Caki2 (cell line): ENCODE measurements at regions not wholly inside any gene's neighbourhood (a gene's known extent, or its start where the extent isn't known, plus 50 kb on each side); places are given as distances from the start of the nearest gene placed in this dataset.

Experiments used
- DNase-seq: peaks from one replicate; pipeline ENCODE4 v3.0.0-alpha.2; 2015; ENCODE audit warnings: low read depth
- in situ Hi-C: cut with HindIII; loops from 2 replicates; pipeline ENCODE4 v1.10.0; 2016; ENCODE audit warnings: low sequenced_read_pairs, low pct_unique_long_range_greater_than_20kb, mixed read lengths

GRCh38 chr11:119885067-119885466 is 156.1 kb upstream of the NECTIN1 start:
- no peak for DNase-seq
- in situ Hi-C loops: no loop called here

DNA sequence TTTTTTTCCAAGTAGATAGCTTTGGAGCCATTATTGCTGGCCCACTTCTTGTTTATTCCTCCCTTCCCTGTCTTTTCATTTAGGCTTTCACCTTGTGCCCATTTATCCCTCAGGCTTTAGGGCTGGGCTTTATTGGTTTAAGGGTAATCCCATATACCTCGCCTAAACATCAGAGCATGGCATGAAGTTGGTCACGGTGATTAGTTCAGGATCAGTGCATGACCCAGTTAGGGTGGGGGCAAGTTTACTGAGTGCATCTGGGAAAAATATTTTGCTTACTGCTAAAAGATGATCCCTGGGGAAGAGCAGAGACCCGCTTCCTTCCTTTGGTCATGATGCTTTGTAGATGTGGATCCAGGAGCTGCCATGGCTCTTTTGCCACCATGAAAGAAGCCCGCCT is 153.3 kb upstream of the NECTIN1 start:
- in situ Hi-C loops: no loop called here
- no peak for DNase-seq

DNA sequence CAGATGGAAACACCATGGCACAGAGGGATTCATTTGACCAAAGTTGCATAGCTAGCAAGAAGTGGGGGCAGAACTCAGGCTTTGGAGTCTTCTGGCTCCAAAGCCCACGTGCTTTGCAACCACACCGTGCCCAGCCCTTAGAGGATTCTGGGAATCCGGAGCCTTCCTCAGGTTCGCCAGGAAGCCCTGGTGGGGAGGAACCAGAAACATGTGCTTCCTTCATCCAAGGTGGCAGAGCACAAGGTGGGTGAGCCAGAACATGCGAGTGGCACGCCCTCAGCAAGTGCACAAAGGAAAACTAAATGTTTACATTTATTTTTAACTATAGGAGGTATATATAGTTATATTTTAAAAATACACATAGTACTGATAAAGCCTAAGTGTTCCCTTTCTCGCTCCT is 151.9 kb upstream of the NECTIN1 start:
- no peak for DNase-seq
- in situ Hi-C loops: no loop called here

GRCh38 chr11:119880143-119880542 is 151.1 kb upstream of the NECTIN1 start:
- no peak for DNase-seq

DNA sequence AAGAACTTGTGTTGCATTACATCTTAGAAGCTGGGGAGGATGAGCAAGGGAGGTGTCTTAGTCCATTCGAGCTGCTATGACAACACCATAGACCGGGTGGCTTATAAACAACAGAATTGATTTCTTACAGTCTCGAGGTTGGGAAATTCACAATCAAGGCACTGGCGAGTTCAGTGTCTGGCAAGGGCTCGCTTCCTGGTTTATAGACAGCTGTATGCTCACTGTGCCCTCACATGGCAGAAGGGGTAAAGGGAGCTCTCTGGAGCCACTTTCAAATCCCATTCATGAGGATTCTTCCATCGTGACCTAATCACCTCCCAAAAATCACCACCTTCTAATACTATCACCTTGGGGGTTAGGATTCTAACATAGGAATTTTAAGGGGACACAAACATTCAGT is 150.0 kb upstream of the NECTIN1 start:
- no peak for DNase-seq
- in situ Hi-C loops: no loop called here

More at GRCh38 chr11:119880143-119880542, 151.1 kb upstream of the NECTIN1 start:
- in situ Hi-C loops: no loop called here

DNA sequence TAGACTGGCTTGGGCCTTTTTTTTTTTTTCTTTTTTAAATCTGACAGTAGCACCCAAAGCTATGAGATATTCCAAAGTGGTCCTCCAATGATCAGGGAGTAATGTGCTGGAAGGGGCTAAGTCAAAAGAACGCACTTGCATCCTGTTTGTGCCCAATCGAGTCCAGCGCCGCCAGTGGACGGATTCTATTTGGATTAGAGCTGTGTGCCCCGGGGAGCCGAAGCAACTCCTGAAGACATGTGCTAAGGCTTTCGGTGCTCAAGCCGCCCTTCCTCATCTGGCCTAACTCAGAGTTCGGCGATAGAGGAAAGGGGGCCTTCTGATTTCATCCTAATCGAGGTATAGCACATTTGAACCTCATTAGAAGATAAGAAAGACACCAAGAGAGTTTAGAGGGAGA is 147.8 kb upstream of the NECTIN1 start:
- in situ Hi-C loops: no loop called here
- no peak for DNase-seq

- in situ Hi-C loops: no loop called here
- no peak for DNase-seq
Measured at GRCh38 chr11:119875841-119876600, 147.0 kb upstream of the NECTIN1 start.

GRCh38 chr11:119874660-119875238 is 145.7 kb upstream of the NECTIN1 start:
- no peak for DNase-seq
- in situ Hi-C loops: no loop called here

GRCh38 chr11:119873761-119874421 is 144.9 kb upstream of the NECTIN1 start:
- in situ Hi-C loops: no loop called here

DNA sequence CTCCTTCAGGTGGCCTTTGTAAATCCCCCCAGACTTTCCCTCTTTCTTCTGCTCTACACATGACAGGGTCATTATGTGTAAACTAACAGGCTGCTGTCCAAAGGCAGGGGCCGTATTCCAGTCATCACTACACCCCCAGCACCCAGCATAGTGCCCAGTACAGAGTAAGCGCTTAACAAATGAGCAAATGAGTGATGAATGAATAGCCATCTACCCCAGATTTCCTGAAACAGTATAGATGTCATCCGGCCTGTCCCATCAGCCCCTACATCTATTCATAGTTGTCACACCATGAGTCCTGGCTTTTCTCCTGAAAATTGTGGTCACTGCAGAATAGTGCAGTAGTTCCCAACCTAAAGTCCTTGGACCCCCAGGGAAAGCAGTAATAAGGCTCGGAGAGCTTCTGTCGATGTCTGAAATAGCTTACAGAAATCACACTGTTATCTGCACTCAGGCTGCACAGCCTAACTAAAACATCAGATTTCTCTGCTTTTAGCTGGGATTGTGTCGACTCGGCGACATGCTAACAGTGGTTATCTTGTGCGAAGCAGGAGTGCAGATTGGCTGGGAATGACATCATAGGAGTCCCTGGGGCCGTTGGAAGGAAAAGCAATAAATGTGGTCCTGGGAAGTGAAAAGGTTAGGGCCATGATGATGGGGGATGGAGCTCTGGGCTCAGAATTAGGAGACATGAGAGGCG is 143.8 kb upstream of the NECTIN1 start:
- DNase-seq: no peak
- in situ Hi-C loops: no loop called here

More at GRCh38 chr11:119873761-119874421, 144.9 kb upstream of the NECTIN1 start:
- no peak for DNase-seq

- in situ Hi-C loops: no loop called here
- DNase-seq: no peak
Measured at GRCh38 chr11:119865661-119866156, 136.7 kb upstream of the NECTIN1 start.

GRCh38 chr11:119864836-119865235 is 135.8 kb upstream of the NECTIN1 start:
- DNase-seq: no peak
- in situ Hi-C loops: no loop called here

- no peak for DNase-seq
Measured at GRCh38 chr11:119863851-119864601, 135.0 kb upstream of the NECTIN1 start.

DNA sequence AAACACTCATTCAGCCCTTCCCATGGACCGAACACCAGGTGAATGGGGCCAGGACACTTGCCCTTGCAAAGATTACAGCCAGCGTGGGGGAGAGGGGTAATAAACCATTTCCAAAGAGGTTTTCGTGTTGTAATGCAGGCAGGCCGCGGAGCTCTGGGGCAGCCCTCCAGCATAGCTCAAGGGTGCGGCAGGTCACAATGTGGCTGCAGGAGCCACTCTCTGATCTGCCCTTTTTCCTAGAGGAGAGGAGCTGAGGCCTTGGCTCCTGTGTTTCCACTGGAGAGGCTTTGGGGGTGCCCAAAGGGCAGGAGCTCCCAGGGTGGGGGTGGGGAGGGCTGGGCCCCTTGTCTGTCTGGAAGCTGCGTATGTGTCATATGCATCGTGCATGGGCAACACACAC is 134.2 kb upstream of the NECTIN1 start:
- no peak for DNase-seq
- in situ Hi-C loops: no loop called here

More at GRCh38 chr11:119863851-119864601, 135.0 kb upstream of the NECTIN1 start:
- in situ Hi-C loops: no loop called here

DNA sequence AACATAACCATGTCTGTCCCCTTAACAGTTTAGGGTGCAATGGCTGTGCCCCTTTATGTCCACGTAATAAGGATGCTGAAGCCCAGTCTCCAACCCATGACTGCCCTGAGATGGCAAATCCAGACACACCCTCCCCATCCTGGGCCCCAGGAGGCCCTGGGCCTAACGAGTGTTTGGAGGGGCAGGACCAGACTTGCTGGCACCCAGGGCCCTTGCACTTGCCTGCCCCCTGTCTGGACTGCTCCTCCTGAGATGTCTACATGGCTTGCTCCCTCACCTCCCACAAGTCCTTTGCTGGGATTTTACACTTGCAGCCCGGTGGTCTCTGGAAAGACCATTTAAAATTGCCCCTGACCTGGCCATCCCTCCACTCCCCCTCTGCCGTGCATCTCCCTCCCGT is 132.2 kb upstream of the NECTIN1 start:
- in situ Hi-C loops: no loop called here
- no peak for DNase-seq

- DNase-seq: no peak
- in situ Hi-C loops: no loop called here
Measured at GRCh38 chr11:119860561-119861094, 131.6 kb upstream of the NECTIN1 start.

GRCh38 chr11:119859684-119860083 is 130.7 kb upstream of the NECTIN1 start:
- in situ Hi-C loops: no loop called here
- no peak for DNase-seq

DNA sequence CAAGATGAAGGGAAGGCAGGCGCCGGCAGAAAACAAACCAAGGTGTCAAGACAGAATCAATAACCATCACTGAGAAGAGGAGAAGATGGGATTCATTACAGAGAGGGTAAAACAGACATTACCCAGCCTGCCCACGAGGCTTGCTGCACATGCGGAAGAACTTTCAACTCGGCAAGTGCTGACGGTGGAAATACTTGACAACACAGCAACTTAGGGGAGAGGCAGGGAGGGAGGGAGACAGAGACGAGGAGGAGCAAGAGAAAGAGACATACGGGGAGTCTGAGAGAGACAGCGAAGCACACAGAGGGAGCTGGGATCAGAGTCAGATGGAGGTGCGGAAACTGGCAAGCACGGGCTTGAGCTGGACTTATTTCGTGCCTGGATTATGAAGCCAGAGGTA is 129.3 kb upstream of the NECTIN1 start:
- in situ Hi-C loops: no loop called here
- no peak for DNase-seq
